ENCODE measurements at regions not wholly inside any gene's neighbourhood (a gene's known extent, or its start where the extent isn't known, plus 50 kb on each side); places are given as distances from the start of the nearest gene placed in this dataset.

- DNase-seq (ENCODE audit: low spot score): no peak
These were observed 808.5 kb upstream of the ZWINT start for GRCh38 chr10:57169597-57169996.

More at GRCh38 chr10:57169597-57169996, 808.5 kb upstream of the ZWINT start:
- H3K4me3 Mint-ChIP-seq: no peak overlapping the region
- H3K4me2 ChIP-seq: no peak overlapping the region
- H3K4me1 Mint-ChIP-seq: peaks cover 30% of the 10 kb centered on the region
- no peak overlapping the region for H3K4me3 ChIP-seq
- H3K36me3 ChIP-seq (ENCODE audit: insufficient read depth): no peaks in the 10 kb centered on the region
- H3K27ac Mint-ChIP-seq: no peak overlapping the region
- no peaks in the 10 kb centered on the region for H3K79me2 ChIP-seq (replicated peaks; ENCODE audit: insufficient read depth)
- ATAC-seq: no peak
- H3K9me2 ChIP-seq (ENCODE audit: insufficient read depth): peaks cover 3% of the 10 kb centered on the region; the same call in 1 of the 2 replicates
- H3K36me3 Mint-ChIP-seq (ENCODE audit: low read depth): peaks cover 10% of the 10 kb centered on the region; the same call in 2 of the 3 replicates
- no peak overlapping the region for H3K27ac ChIP-seq (ENCODE audit: low read depth)
- H3F3A ChIP-seq (replicated peaks; ENCODE audit: low read depth): no peaks in the 10 kb centered on the region
- H4K20me1 ChIP-seq (replicated peaks; ENCODE audit: insufficient read depth): no peaks in the 10 kb centered on the region
- H3K27me3 Mint-ChIP-seq (ENCODE audit: insufficient read depth, low read depth, poor library complexity): peaks cover 2% of the 10 kb centered on the region
- H3K27me3 ChIP-seq (ENCODE audit: insufficient read depth): no peaks in the 10 kb centered on the region
- no peak for TF ChIP-seq ZNF331 (CRISPR knock-in tag; IDR thresholded peaks at IDR 0.05; ENCODE audit: low read depth)
- TF ChIP-seq REST (IDR thresholded peaks at IDR 0.05; ENCODE audit: unreplicated experiment): no peak
- TF ChIP-seq ZNF462 (CRISPR knock-in tag; IDR thresholded peaks at IDR 0.05): no peak
- no peak for TF ChIP-seq EZH2 (IDR thresholded peaks at IDR 0.05; ENCODE audit: low read depth, unreplicated experiment)
- TF ChIP-seq CREB1 (CRISPR knock-in tag; IDR thresholded peaks at IDR 0.05; ENCODE audit: low read depth): no peak
- no peak for TF ChIP-seq ETS1 (IDR thresholded peaks at IDR 0.05)
- TF ChIP-seq NANOG (IDR thresholded peaks at IDR 0.05; ENCODE audit: borderline replicate concordance): no peak
- TF ChIP-seq POLR2AphosphoS5 (IDR thresholded peaks at IDR 0.05; ENCODE audit: low read depth): no peak
- no peak for TF ChIP-seq STAT1 (IDR thresholded peaks at IDR 0.05; ENCODE audit: unreplicated experiment)
- TF ChIP-seq ZNF114 (CRISPR knock-in tag; IDR thresholded peaks at IDR 0.05): no peak
- H3K4me1 ChIP-seq (ENCODE audit: insufficient read depth): peaks cover 26% of the 10 kb centered on the region
- no peak overlapping the region for H2AFZ ChIP-seq
- H3K9me3 Mint-ChIP-seq: peaks cover 1% of the 10 kb centered on the region; the same call in 1 of the 3 replicates
